HEK293 (cell line): ENCODE measurements at regions not wholly inside any gene's neighbourhood (a gene's known extent, or its start where the extent isn't known, plus 50 kb on each side); places are given as distances from the start of the nearest gene placed in this dataset.

Experiments used
- CTCF ChIA-PET: fragments of 350-600 bp; formaldehyde crosslinking; extraction: SDS; loops from one replicate; lab custom pipeline; 2021; ENCODE audit warnings: antibody characterized with exemption; lab: Yijun Ruan, JAX
- POLR2A ChIA-PET: fragments of 300-600 bp; formaldehyde crosslinking; extraction: SDS; loops from one replicate; lab custom pipeline; 2020; ENCODE audit warnings: antibody characterized with exemption, inconsistent platforms; lab: Yijun Ruan, JAX
- H3K27ac ChIP-seq: fragments of 200-500 bp; sonication (Bioruptor generic); 2 replicates; pipeline ENCODE4 v1.5.1; 2014; ENCODE audit warnings: low read depth, low read length, control low read depth, inconsistent platforms; ENCODE audit errors: extremely low read depth
- H3K36me3 ChIP-seq, 2 experiments: fragments of 200-500 bp in 1 of 2; sonication (Bioruptor generic) in 1 of 2; 1 replicate in 1 of 2; 2 replicates in 1 of 2; pipeline ENCODE4 v1.5.1; 2014 to 2017; ENCODE audit warnings: inconsistent platforms in 2 of 2, low read length in 2 of 2; ENCODE audit not compliant: control insufficient read depth in 2 of 2, insufficient read depth in 1 of 2
- H3K4me1 ChIP-seq: fragments of 200-500 bp; sonication (Bioruptor generic); 2 replicates; pipeline ENCODE4 v1.5.1; 2014; ENCODE audit warnings: mild to moderate bottlenecking, low read length, inconsistent platforms; ENCODE audit not compliant: control insufficient read depth, insufficient read depth
- H3K4me3 ChIP-seq: 2 replicates; pipeline ENCODE4 v1.5.1; 2011; ENCODE audit warnings: low read depth, mild to moderate bottlenecking, control low read depth, low read length, moderate library complexity
- H3K9me3 ChIP-seq: fragments of 200-500 bp; sonication (Bioruptor generic); 2 replicates; pipeline ENCODE4 v1.5.1; 2014; ENCODE audit warnings: low read depth, low read length, inconsistent platforms; ENCODE audit not compliant: control insufficient read depth, insufficient read depth
- AEBP2 ChIP-seq: fragments of 450-650 bp; formaldehyde crosslinking; IDR thresholded peaks from 2 replicates; pipeline ENCODE4 v1.5.1; 2016; ENCODE audit warnings: missing biosample characterization, missing genetic modification characterization, borderline replicate concordance
- CTCF ChIP-seq: fragments of 450-650 bp; formaldehyde crosslinking; IDR thresholded peaks from 2 replicates; pipeline ENCODE4 v1.5.1; 2016; ENCODE audit warnings: missing biosample characterization, missing genetic modification characterization
- HOXC10 ChIP-seq: sonication (generic); formaldehyde crosslinking; IDR thresholded peaks from 2 replicates; pipeline ENCODE4 v1.8.1; 2023; ENCODE audit warnings: mild to moderate bottlenecking, missing genetic modification reagents
- KLF10 ChIP-seq: fragments of 450-650 bp; IDR thresholded peaks from 2 replicates; pipeline ENCODE4 v1.5.1; 2018; ENCODE audit warnings: missing biosample characterization, mild to moderate bottlenecking, missing genetic modification characterization
- KLF17 ChIP-seq: fragments of 450-650 bp; formaldehyde crosslinking; IDR thresholded peaks from 2 replicates; pipeline ENCODE4 v1.5.1; 2016; ENCODE audit warnings: missing biosample characterization, missing genetic modification characterization
- PRDM10 ChIP-seq: fragments of 450-650 bp; formaldehyde crosslinking; IDR thresholded peaks from 2 replicates; pipeline ENCODE4 v1.5.1; 2016; ENCODE audit warnings: missing biosample characterization, missing genetic modification characterization
- TRIM28 ChIP-seq: IDR thresholded peaks from 2 replicates; pipeline ENCODE4 v1.6.1; 2011; ENCODE audit warnings: low read length, control low read depth, borderline replicate concordance
- WT1 ChIP-seq: fragments of 450-650 bp; formaldehyde crosslinking; IDR thresholded peaks from 2 replicates; pipeline ENCODE4 v1.5.1; 2016; ENCODE audit warnings: missing biosample characterization, missing genetic modification characterization
- YY1 ChIP-seq: fragments of 450-650 bp; formaldehyde crosslinking; IDR thresholded peaks from 2 replicates; pipeline ENCODE4 v1.5.1; 2018; ENCODE audit warnings: missing biosample characterization, missing genetic modification characterization
- ZBTB17 ChIP-seq: fragments of 450-650 bp; formaldehyde crosslinking; IDR thresholded peaks from 2 replicates; pipeline ENCODE4 v1.5.1; 2016; ENCODE audit warnings: missing biosample characterization, missing genetic modification characterization
- ZFP37 ChIP-seq: fragments of 450-650 bp; formaldehyde crosslinking; IDR thresholded peaks from 2 replicates; pipeline ENCODE4 v1.5.1; 2016; ENCODE audit warnings: missing biosample characterization, missing genetic modification characterization
- ZFP69B ChIP-seq: fragments of 450-650 bp; formaldehyde crosslinking; IDR thresholded peaks from 2 replicates; pipeline ENCODE4 v1.5.1; 2016; ENCODE audit warnings: missing biosample characterization, missing genetic modification characterization
- ZNF202 ChIP-seq: fragments of 450-650 bp; formaldehyde crosslinking; IDR thresholded peaks from 2 replicates; pipeline ENCODE4 v1.5.1; 2016; ENCODE audit warnings: missing biosample characterization, missing genetic modification characterization, borderline replicate concordance
- ZNF274 ChIP-seq, 2 experiments: fragments of 200-500 bp in 1 of 2; fragments of 450-650 bp in 1 of 2; sonication (Bioruptor generic) in 1 of 2; formaldehyde crosslinking in 1 of 2; IDR thresholded peaks; 2 replicates each; pipeline versions ENCODE4 v1.5.1 to v1.6.1; 2014 to 2016; ENCODE audit warnings: borderline replicate concordance in 1 of 2, inconsistent platforms in 1 of 2, low read length in 1 of 2, missing biosample characterization in 1 of 2, missing genetic modification characterization in 1 of 2
- ZNF302 ChIP-seq: fragments of 450-650 bp; formaldehyde crosslinking; IDR thresholded peaks from 2 replicates; pipeline ENCODE4 v1.5.1; 2016; ENCODE audit warnings: missing biosample characterization, missing genetic modification characterization, low read depth
- ZNF335 ChIP-seq: fragments of 450-650 bp; formaldehyde crosslinking; conservative IDR thresholded peaks from 2 replicates; pipeline ENCODE4 v1.5.1; 2016; ENCODE audit warnings: missing biosample characterization, missing genetic modification characterization
- ZNF639 ChIP-seq: fragments of 450-650 bp; formaldehyde crosslinking; IDR thresholded peaks from 2 replicates; pipeline ENCODE4 v1.5.1; 2016; ENCODE audit warnings: missing biosample characterization, missing genetic modification characterization
- ZNF664 ChIP-seq: fragments of 450-650 bp; formaldehyde crosslinking; IDR thresholded peaks from 2 replicates; pipeline ENCODE4 v1.5.1; 2016; ENCODE audit warnings: missing biosample characterization, missing genetic modification characterization
- ZNF768 ChIP-seq: fragments of 450-650 bp; formaldehyde crosslinking; IDR thresholded peaks from 2 replicates; pipeline ENCODE4 v1.5.1; 2018; ENCODE audit warnings: missing biosample characterization, mild to moderate bottlenecking, missing genetic modification characterization
- ZNF785 ChIP-seq: fragments of 450-650 bp; formaldehyde crosslinking; IDR thresholded peaks from 2 replicates; pipeline ENCODE4 v1.5.1; 2016; ENCODE audit warnings: missing biosample characterization, missing genetic modification characterization
- ZSCAN4 ChIP-seq: fragments of 450-650 bp; formaldehyde crosslinking; IDR thresholded peaks from 2 replicates; pipeline ENCODE4 v1.5.1; 2017; ENCODE audit warnings: missing biosample characterization, missing genetic modification characterization

GRCh38 chr2:217206907-217207698, 347.2 kb upstream of the TNP1 start:
- ChIA-PET POLR2A (no interaction called here), CTCF (interaction anchor here (0.5 to 0.6 kb wide), 3 partner anchors 71 to 303 kb away, joined by 3 to 5 read pairs (median 4); no protein-coding TSS in a partner anchor)
- Histone ChIP-seq H3K9me3 (no peaks in the 10 kb centered on the region), H3K36me3 (no peaks in the 10 kb centered on the region), H3K4me3 (no peak overlapping the region), H3K27ac (no peak overlapping the region), H3K4me1 (no peaks in the 10 kb centered on the region)
- TF ChIP-seq ZNF274 (IDR thresholded peaks at IDR 0.05; ENCODE audit: low read length) (no peak), ZNF274 (tag by site-specific recombination; IDR thresholded peaks at IDR 0.05; ENCODE audit: borderline replicate concordance) (no peak), ZFP37 (no peak), KLF17 (tag by site-specific recombination) (no peak), PRDM10 (no peak), AEBP2 (tag by site-specific recombination) (no peak), YY1 (tag by site-specific recombination) (no peak), ZBTB17 (tag by site-specific recombination) (no peak), CTCF (tag by site-specific recombination) (no peak), ZNF785 (no peak)

GRCh38 chr2:217206016-217206725, 346.3 kb upstream of the TNP1 start:
- Histone ChIP-seq H3K4me1 (no peaks in the 10 kb centered on the region), H3K4me3 (no peak overlapping the region), H3K9me3 (no peaks in the 10 kb centered on the region), H3K27ac (no peak overlapping the region), H3K36me3 (no peaks in the 10 kb centered on the region)
- ChIA-PET CTCF (interaction anchor here (0.8 kb wide), 1 partner anchor 40 kb away, joined by 4 read pairs; no protein-coding TSS in a partner anchor), POLR2A (no interaction called here)
- no peak for TF ChIP-seq ZNF335 (tag by site-specific recombination)
- no peak for TF ChIP-seq KLF10 (tag by site-specific recombination)
- TF ChIP-seq ZFP69B (tag by site-specific recombination): no peak
- no peak for TF ChIP-seq ZNF768 (tag by site-specific recombination)
- TF ChIP-seq ZNF302: no peak
- no peak for TF ChIP-seq WT1
- TF ChIP-seq ZNF639 (tag by site-specific recombination): no peak
- TF ChIP-seq ZNF202 (tag by site-specific recombination): no peak
- no peak for TF ChIP-seq TRIM28
- no peak for TF ChIP-seq ZSCAN4 (tag by site-specific recombination)
- no peak for TF ChIP-seq HOXC10
- no peak for TF ChIP-seq ZNF664
